Mesenchymal stem cell (in vitro differentiated cells and primary cell): ENCODE measurements at regions not wholly inside any gene's neighbourhood (a gene's known extent, or its start where the extent isn't known, plus 50 kb on each side); places are given as distances from the start of the nearest gene placed in this dataset.

ENCODE experiments used
- DNase-seq: peaks from one replicate; pipeline ENCODE4 v3.0.0-alpha.2; 2013
- H2AFZ ChIP-seq: one replicate; pipeline ENCODE4 v1.6.1; 2013; ENCODE audit warnings: low read depth, mild to moderate bottlenecking, control low read depth, inconsistent platforms, low read length, moderate library complexity
- H2AK5ac ChIP-seq: 2 replicates; pipeline ENCODE4 v1.6.1; 2013; ENCODE audit warnings: low read length, moderate library complexity, mild to moderate bottlenecking, inconsistent platforms; ENCODE audit not compliant: severe bottlenecking
- H2BK120ac ChIP-seq: one replicate; pipeline ENCODE4 v1.6.1; 2013; ENCODE audit warnings: low read depth, mild to moderate bottlenecking, inconsistent platforms, low read length, moderate library complexity
- H2BK12ac ChIP-seq, 2 experiments: one replicate each; pipeline ENCODE4 v1.6.1; 2013; ENCODE audit warnings: inconsistent platforms in 2 of 2, low read length in 2 of 2, mild to moderate bottlenecking in 2 of 2, moderate library complexity in 2 of 2, control low read depth in 1 of 2
- H2BK15ac ChIP-seq: one replicate; pipeline ENCODE4 v1.6.1; 2013; ENCODE audit warnings: mild to moderate bottlenecking, low read depth, inconsistent platforms; ENCODE audit not compliant: poor library complexity, severe bottlenecking
- H2BK5ac ChIP-seq: 2 replicates; pipeline ENCODE4 v1.6.1; 2013; ENCODE audit warnings: low read depth, mild to moderate bottlenecking, low read length, control low read depth, inconsistent platforms; ENCODE audit not compliant: poor library complexity, severe bottlenecking
- H3K14ac ChIP-seq, 2 experiments: one replicate each; pipeline ENCODE4 v1.6.1; 2013; ENCODE audit warnings: inconsistent platforms in 2 of 2, low read length in 2 of 2, control low read depth in 1 of 2, mild to moderate bottlenecking in 1 of 2, moderate library complexity in 1 of 2
- H3K18ac ChIP-seq, 2 experiments: one replicate each; pipeline ENCODE4 v1.6.1; 2013; ENCODE audit warnings: inconsistent platforms in 2 of 2, low read length in 2 of 2, control low read depth in 1 of 2, low read depth in 1 of 2, mild to moderate bottlenecking in 1 of 2
- H3K23ac ChIP-seq, 2 experiments: one replicate each; pipeline ENCODE4 v1.6.1; 2013; ENCODE audit warnings: inconsistent platforms in 2 of 2, low read length in 2 of 2, mild to moderate bottlenecking in 2 of 2, moderate library complexity in 2 of 2, control low read depth in 1 of 2
- H3K27ac ChIP-seq: 2 replicates; pipeline ENCODE4 v1.5.1; 2013; ENCODE audit warnings: mild to moderate bottlenecking, moderate library complexity, low read length, control low read depth, inconsistent platforms; ENCODE audit not compliant: poor library complexity, severe bottlenecking
- H3K27me3 ChIP-seq, 2 experiments: 2 replicates each; pipeline versions ENCODE4 v1.6.1 to v1.7.0; 2013; ENCODE audit warnings: low read length in 2 of 2, mild to moderate bottlenecking in 2 of 2, moderate library complexity in 2 of 2, control low read depth in 1 of 2, inconsistent platforms in 1 of 2; ENCODE audit not compliant: control insufficient read depth in 1 of 2, insufficient read depth in 1 of 2
- H3K36me3 ChIP-seq, 2 experiments: 2 replicates each; pipeline versions ENCODE4 v1.6.1 to v1.7.0; 2013; ENCODE audit warnings: low read length in 2 of 2, control low read depth in 1 of 2, inconsistent platforms in 1 of 2, low read depth in 1 of 2, mild to moderate bottlenecking in 1 of 2; ENCODE audit not compliant: insufficient read depth in 2 of 2, control insufficient read depth in 1 of 2
- H3K4ac ChIP-seq, 2 experiments: one replicate each; pipeline ENCODE4 v1.6.1; 2013; ENCODE audit warnings: inconsistent platforms in 2 of 2, low read length in 2 of 2, mild to moderate bottlenecking in 2 of 2, moderate library complexity in 2 of 2, control low read depth in 1 of 2, low read depth in 1 of 2
- H3K4me1 ChIP-seq: 2 replicates; pipeline ENCODE4 v1.6.1; 2013; ENCODE audit warnings: low read depth, low read length, control low read depth; ENCODE audit not compliant: control insufficient read depth, insufficient read depth
- H3K4me2 ChIP-seq: 2 replicates; pipeline ENCODE4 v1.6.1; 2013; ENCODE audit warnings: low read length, mild to moderate bottlenecking, inconsistent platforms; ENCODE audit not compliant: poor library complexity, severe bottlenecking
- H3K4me3 ChIP-seq, 2 experiments: 2 replicates each; pipeline versions ENCODE4 v1.5.1 to v1.7.0; 2013; ENCODE audit warnings: low read length in 2 of 2, mild to moderate bottlenecking in 2 of 2, control low read depth in 1 of 2, low read depth in 1 of 2; ENCODE audit not compliant: insufficient read depth in 1 of 2
- H3K79me1 ChIP-seq: replicated peaks from 2 replicates; pipeline ENCODE4 v1.6.1; 2013; ENCODE audit warnings: mild to moderate bottlenecking, control low read depth, low read length, inconsistent platforms; ENCODE audit not compliant: poor library complexity, severe bottlenecking
- H3K9ac ChIP-seq: 2 replicates; pipeline ENCODE4 v1.7.0; 2013; ENCODE audit warnings: mild to moderate bottlenecking, low read length, moderate library complexity
- H3K9me3 ChIP-seq: 2 replicates; pipeline ENCODE4 v1.7.0; 2013; ENCODE audit warnings: mild to moderate bottlenecking, low read length; ENCODE audit not compliant: control insufficient read depth
- H4K8ac ChIP-seq: one replicate; pipeline ENCODE4 v1.6.1; 2013; ENCODE audit warnings: inconsistent platforms, mild to moderate bottlenecking, low read length, moderate library complexity
- H4K91ac ChIP-seq: one replicate; pipeline ENCODE4 v1.6.1; 2013; ENCODE audit warnings: mild to moderate bottlenecking, low read length, inconsistent platforms
- WGBS: methylation state at CpG from one replicate; pipeline ENCODE4 v1.1.7; 2013; ENCODE audit warnings: mixed read lengths; 5-methylcytosine and 5-hydroxymethylcytosine counted together

DNA sequence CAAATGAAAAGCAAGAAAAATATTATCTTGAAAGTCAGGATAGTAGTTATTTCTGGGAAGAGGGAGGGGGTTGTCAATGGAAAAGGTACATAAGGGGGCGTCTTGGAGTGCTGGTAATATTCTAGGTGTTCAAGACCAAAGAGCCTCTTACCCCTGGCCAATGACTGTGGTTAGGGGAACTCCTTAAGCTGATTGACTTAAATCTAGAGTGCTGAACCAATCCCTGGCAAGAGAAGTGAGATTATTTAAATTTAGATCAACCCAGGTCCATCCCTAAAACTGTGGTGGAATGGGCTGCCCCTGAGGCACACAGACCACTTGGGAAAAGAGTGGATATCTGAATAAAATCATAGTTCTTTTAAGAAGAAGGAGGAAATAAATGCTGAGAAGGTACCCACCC lies 174.1 kb downstream of the COPRS start:
- Histone ChIP-seq H3K4me3 (no peak overlapping the region), H3K79me1 (no peaks in the 10 kb centered on the region), H2BK5ac (no peak overlapping the region), H3K14ac (no peak overlapping the region), H3K4ac (no peak overlapping the region), H2BK12ac (no peak overlapping the region), H2AK5ac (no peak overlapping the region), H2BK120ac (no peak overlapping the region), H3K4me1 (peaks cover 6% of the 10 kb centered on the region), H3K27ac (no peak overlapping the region), H4K8ac (no peak overlapping the region), H3K36me3 (no peaks in the 10 kb centered on the region), H3K9ac (no peak overlapping the region), H3K23ac (no peak overlapping the region), H2AFZ (no peak overlapping the region), H3K9me3 (no peaks in the 10 kb centered on the region), H3K18ac (no peak overlapping the region), H3K27me3 (peaks cover 0 to 3% of the 10 kb centered on the region in 2 experiments), H2BK15ac (no peak overlapping the region), H3K4me2 (no peak overlapping the region), H4K91ac (no peak overlapping the region)
- 39% methylated on average over 1 of the region's 1 CpG for WGBS
- no peak for DNase-seq

DNA sequence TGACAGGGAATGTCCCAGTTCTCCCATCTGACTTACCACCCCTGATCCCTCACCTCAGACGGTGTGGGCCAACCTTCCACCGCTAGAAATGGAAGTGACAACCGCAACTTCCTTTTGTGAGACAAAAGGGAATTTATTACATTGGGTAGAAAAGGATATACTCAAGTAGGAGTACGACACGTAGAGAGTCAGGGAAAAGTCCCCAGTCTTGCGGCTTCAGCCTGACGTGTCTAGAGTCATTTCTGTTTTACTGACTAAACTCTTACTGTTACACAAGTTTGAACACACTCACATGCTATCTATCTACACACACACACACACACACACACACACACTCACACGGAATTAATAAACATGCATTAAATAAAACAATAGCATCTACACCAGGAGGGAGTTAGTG lies 178.9 kb downstream of the COPRS start:
- 83% methylated on average over 7 of the region's 8 CpGs for WGBS
- no peak overlapping the region for H3K9ac ChIP-seq
- no peak overlapping the region for H4K8ac ChIP-seq
- no peak overlapping the region for H3K14ac ChIP-seq
- H3K4ac ChIP-seq = no peak overlapping the region
- no peak overlapping the region for H2BK12ac ChIP-seq
- no peak for DNase-seq
- no peak overlapping the region for H3K23ac ChIP-seq
- H2BK5ac ChIP-seq = no peak overlapping the region
- H4K91ac ChIP-seq = no peak overlapping the region
- no peak overlapping the region for H3K18ac ChIP-seq
- H2AK5ac ChIP-seq = no peak overlapping the region
- no peaks in the 10 kb centered on the region for H3K36me3 ChIP-seq
- H3K9me3 ChIP-seq = no peaks in the 10 kb centered on the region
- no peak overlapping the region for H2AFZ ChIP-seq
- H3K27ac ChIP-seq = no peak overlapping the region
- H3K4me2 ChIP-seq = no peak overlapping the region
- no peak overlapping the region for H2BK120ac ChIP-seq
- H3K27me3 ChIP-seq = peaks cover 0 to 3% of the 10 kb centered on the region in 2 experiments
- no peaks in the 10 kb centered on the region for H3K79me1 ChIP-seq
- no peak overlapping the region for H2BK15ac ChIP-seq
- H3K4me1 ChIP-seq = peaks cover under 1% of the 10 kb centered on the region
- no peak overlapping the region for H3K4me3 ChIP-seq

DNA sequence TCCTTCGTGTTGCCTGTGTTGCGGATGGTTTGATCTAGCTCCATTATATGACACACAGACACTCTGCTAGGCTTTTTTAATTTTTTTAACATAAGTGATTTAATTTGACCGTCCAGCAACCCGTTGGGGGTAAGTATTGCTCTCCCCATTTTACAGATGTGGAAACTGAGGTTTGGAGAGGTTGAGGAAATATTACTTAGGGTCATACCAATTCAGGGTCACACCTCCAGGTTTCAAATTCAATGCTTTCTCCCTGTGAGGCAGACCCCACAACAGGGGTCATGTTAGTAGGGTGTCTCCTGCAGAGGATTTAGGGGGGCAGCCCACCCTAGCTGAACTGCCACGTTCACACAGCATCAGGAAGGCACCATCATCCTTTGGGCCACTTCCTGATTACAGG lies 179.4 kb downstream of the COPRS start:
- Histone ChIP-seq H3K14ac (no peak overlapping the region), H4K8ac (no peak overlapping the region), H3K4ac (no peak overlapping the region), H3K4me1 (peaks cover 2% of the 10 kb centered on the region), H2AK5ac (no peak overlapping the region), H3K18ac (no peak overlapping the region), H3K23ac (no peak overlapping the region), H2BK5ac (no peak overlapping the region), H3K27ac (no peak overlapping the region), H3K9ac (no peak overlapping the region), H2BK12ac (no peak overlapping the region), H3K4me2 (no peak overlapping the region), H3K79me1 (no peaks in the 10 kb centered on the region), H4K91ac (no peak overlapping the region), H3K36me3 (no peaks in the 10 kb centered on the region), H2BK15ac (no peak overlapping the region), H3K4me3 (no peak overlapping the region), H2BK120ac (no peak overlapping the region), H3K9me3 (no peaks in the 10 kb centered on the region), H3K27me3 (no peaks in the 10 kb centered on the region), H2AFZ (no peak overlapping the region)
- DNase-seq = no peak
- WGBS = 86% methylated on average over 4 of the region's 5 CpGs

DNA sequence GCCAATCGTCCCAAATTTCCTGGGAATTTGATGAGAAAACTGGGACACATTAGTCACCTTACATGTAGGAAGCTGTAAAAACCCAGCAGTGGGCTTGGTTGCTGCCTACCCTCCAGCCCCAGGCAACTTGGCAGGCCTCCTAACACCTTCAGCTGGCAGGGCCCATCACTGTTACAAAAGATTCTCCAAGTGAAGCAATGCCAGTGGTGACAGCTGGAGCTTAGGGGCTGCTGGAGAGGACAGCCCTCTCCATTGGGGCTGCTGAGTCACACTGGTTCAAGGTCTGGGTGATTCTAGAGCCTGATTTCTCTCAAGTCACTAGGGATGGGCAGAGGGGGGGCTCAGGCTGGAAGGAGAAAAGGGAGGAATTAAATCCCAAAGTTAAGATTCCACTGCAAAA lies 180.6 kb downstream of the COPRS start:
- H3K79me1 ChIP-seq = no peaks in the 10 kb centered on the region
- H3K23ac ChIP-seq = no peak overlapping the region
- no peak overlapping the region for H2BK15ac ChIP-seq
- peaks cover 5% of the 10 kb centered on the region for H3K4me1 ChIP-seq
- H3K27ac ChIP-seq = no peak overlapping the region
- H3K9me3 ChIP-seq = no peaks in the 10 kb centered on the region
- DNase-seq = peak; percentile 63
- 81% methylated on average over 1 of the region's 1 CpG for WGBS
- H3K18ac ChIP-seq = no peak overlapping the region
- H3K4me2 ChIP-seq = no peak overlapping the region
- H2BK12ac ChIP-seq = no peak overlapping the region
- no peak overlapping the region for H2BK120ac ChIP-seq
- H2AK5ac ChIP-seq = no peak overlapping the region
- no peaks in the 10 kb centered on the region for H3K36me3 ChIP-seq
- H3K9ac ChIP-seq = no peak overlapping the region
- H2AFZ ChIP-seq = no peak overlapping the region
- H4K91ac ChIP-seq = no peak overlapping the region
- no peak overlapping the region for H3K14ac ChIP-seq
- H3K4me3 ChIP-seq = no peak overlapping the region
- H4K8ac ChIP-seq = no peak overlapping the region
- H3K4ac ChIP-seq = no peak overlapping the region
- H2BK5ac ChIP-seq = no peak overlapping the region
- H3K27me3 ChIP-seq = no peaks in the 10 kb centered on the region
